Caco-2 (cell line): ENCODE measurements at regions not wholly inside any gene's neighbourhood (a gene's known extent, or its start where the extent isn't known, plus 50 kb on each side); places are given as distances from the start of the nearest gene placed in this dataset.

Experiments used
- BruUV-seq: library from RNA; stranded (reverse); fragments of 400-500 nt; replicated peaks from 2 replicates; lab custom pipeline; 2021; lab: Mats Ljungman, UMichigan
- CTCF ChIA-PET: fragments of 300-600 bp; sonication (Branson Sonifier 250); formaldehyde crosslinking; loops from one replicate; lab custom pipeline; 2022; ENCODE audit warnings: antibody characterized with exemption; lab: Charles Lee
- POLR2A ChIA-PET: fragments of 300-600 bp; sonication (Branson Sonifier 250); formaldehyde crosslinking; loops from one replicate; lab custom pipeline; 2022; ENCODE audit warnings: antibody characterized with exemption; lab: Charles Lee
- DNase-seq, 2 experiments: peaks; one replicate each; pipeline versions ENCODE4 v3.0.0 to v3.0.0-alpha.2; 2020 to 2022
- H3K27me3 ChIP-seq: replicated peaks from 2 replicates; pipeline ENCODE4 v1.6.0; 2011; ENCODE audit warnings: low read length; ENCODE audit not compliant: control insufficient read depth, insufficient read depth
- H3K36me3 ChIP-seq: 2 replicates; pipeline ENCODE4 v1.5.1; 2011; ENCODE audit warnings: low read length; ENCODE audit not compliant: control insufficient read depth, insufficient read depth
- H3K4me1 ChIP-seq: fragments of 250-450 bp; sonication (Bioruptor Pico); 2 replicates; pipeline ENCODE4 v1.5.1; 2020; ENCODE audit warnings: mild to moderate bottlenecking
- H3K4me3 ChIP-seq: 2 replicates; pipeline ENCODE4 v1.5.1; 2011; ENCODE audit warnings: low read depth, mild to moderate bottlenecking, control low read depth, low read length
- H3K9me3 ChIP-seq: fragments of 250-450 bp; sonication (Bioruptor Pico); 2 replicates; pipeline ENCODE4 v1.5.1; 2020; ENCODE audit warnings: mild to moderate bottlenecking, moderate library complexity
- H3K27ac Mint-ChIP-seq: one replicate; pipeline ENCODE4 v1.8.0; 2022; ENCODE audit warnings: mixed read lengths; ENCODE audit not compliant: unreplicated experiment
- H3K27me3 Mint-ChIP-seq: one replicate; pipeline ENCODE4 v1.8.0; 2022; ENCODE audit warnings: mixed read lengths; ENCODE audit not compliant: insufficient read depth, unreplicated experiment
- H3K36me3 Mint-ChIP-seq: one replicate; pipeline ENCODE4 v1.8.0; 2022; ENCODE audit warnings: mild to moderate bottlenecking, mixed read lengths; ENCODE audit not compliant: insufficient read depth, unreplicated experiment
- H3K4me1 Mint-ChIP-seq: one replicate; pipeline ENCODE4 v1.8.0; 2022; ENCODE audit warnings: low read depth, mixed read lengths; ENCODE audit not compliant: unreplicated experiment
- H3K4me3 Mint-ChIP-seq: one replicate; pipeline ENCODE4 v1.8.0; 2022; ENCODE audit warnings: mild to moderate bottlenecking, moderate library complexity, mixed read lengths; ENCODE audit not compliant: unreplicated experiment
- H3K9me3 Mint-ChIP-seq: one replicate; pipeline ENCODE4 v1.8.0; 2022; ENCODE audit warnings: mixed read lengths; ENCODE audit not compliant: unreplicated experiment
- CTCF ChIP-seq, 2 experiments: fragments of 200-600 bp in 1 of 2; IDR thresholded peaks; 1 replicate in 1 of 2; 2 replicates in 1 of 2; pipeline versions ENCODE4 v1.5.1 to v1.8.0; 2011 to 2022; ENCODE audit warnings: antibody characterized with exemption in 1 of 2, control low read depth in 1 of 2, inconsistent platforms in 1 of 2, low read depth in 1 of 2, low read length in 1 of 2, mild to moderate bottlenecking in 1 of 2, moderate library complexity in 1 of 2; ENCODE audit not compliant: insufficient read depth in 1 of 2, severe bottlenecking in 1 of 2, unreplicated experiment in 1 of 2
- intact Hi-C: fragments of 100-400 bp; cut with micrococcal nuclease; formaldehyde crosslinking; loops from one replicate; pipeline ENCODE4 v1.10.0; 2022; ENCODE audit not compliant: unreplicated experiment

GRCh38 chr10:29030900-29031299, 258.0 kb upstream of the LYZL1 start:
- H3K4me1 ChIP-seq, result peaks cover 33% of the 10 kb centered on the region
- ChIA-PET CTCF (no interaction called here), POLR2A (no interaction called here)
- H3K27me3 ChIP-seq, result no peaks in the 10 kb centered on the region
- peak overlapping the region; percentile 5 for H3K27ac Mint-ChIP-seq
- peaks cover 15% of the 10 kb centered on the region for H3K9me3 Mint-ChIP-seq
- no peaks in the 10 kb centered on the region for H3K36me3 Mint-ChIP-seq
- no peaks in the 10 kb centered on the region for H3K9me3 ChIP-seq
- no peak overlapping the region for H3K4me3 ChIP-seq
- no peak for DNase-seq
- intact Hi-C loops, result no loop called here
- BruUV-seq, result no TSS peak
- H3K27me3 Mint-ChIP-seq, result no peaks in the 10 kb centered on the region
- no peaks in the 10 kb centered on the region for H3K36me3 ChIP-seq
- TF ChIP-seq CTCF (IDR thresholded peaks at IDR 0.05; ENCODE audit: insufficient read depth in 1 of 2, low read depth in 1 of 2, low read length in 1 of 2, severe bottlenecking in 1 of 2, unreplicated experiment in 1 of 2), result no peak
- peaks cover 24% of the 10 kb centered on the region for H3K4me1 Mint-ChIP-seq
- H3K4me3 Mint-ChIP-seq, result no peak overlapping the region

- CTCF ChIA-PET, result no interaction called here
- BruUV-seq, result no TSS peak
Observed at GRCh38 chr10:29032169-29032568, 256.7 kb upstream of the LYZL1 start.

GRCh38 chr10:29033311-29033940, 255.4 kb upstream of the LYZL1 start:
- H3K36me3 ChIP-seq, result no peaks in the 10 kb centered on the region
- H3K27me3 ChIP-seq, result no peaks in the 10 kb centered on the region
- H3K4me1 ChIP-seq, result peaks cover 25% of the 10 kb centered on the region
- H3K27ac Mint-ChIP-seq, result no peak overlapping the region
- BruUV-seq, result no TSS peak
- intact Hi-C loops, result no loop called here
- ChIA-PET CTCF (no interaction called here), POLR2A (no interaction called here)
- peaks cover 18% of the 10 kb centered on the region for H3K9me3 Mint-ChIP-seq
- no peak overlapping the region for H3K4me3 Mint-ChIP-seq
- no peak overlapping the region for H3K4me3 ChIP-seq
- DNase-seq, result no peak
- no peak for TF ChIP-seq CTCF (IDR thresholded peaks at IDR 0.05; ENCODE audit: insufficient read depth in 1 of 2, low read depth in 1 of 2, low read length in 1 of 2, severe bottlenecking in 1 of 2, unreplicated experiment in 1 of 2)
- H3K9me3 ChIP-seq, result no peaks in the 10 kb centered on the region
- no peaks in the 10 kb centered on the region for H3K27me3 Mint-ChIP-seq
- peaks cover 16% of the 10 kb centered on the region for H3K4me1 Mint-ChIP-seq
- no peaks in the 10 kb centered on the region for H3K36me3 Mint-ChIP-seq

More at GRCh38 chr10:29032169-29032568, 256.7 kb upstream of the LYZL1 start:
- Histone ChIP-seq H3K4me3 (no peak overlapping the region), H3K27me3 (no peaks in the 10 kb centered on the region), H3K4me1 (peaks cover 25% of the 10 kb centered on the region), H3K36me3 (no peaks in the 10 kb centered on the region), H3K9me3 (no peaks in the 10 kb centered on the region)
- no peak for TF ChIP-seq CTCF (IDR thresholded peaks at IDR 0.05; ENCODE audit: insufficient read depth in 1 of 2, low read depth in 1 of 2, low read length in 1 of 2, severe bottlenecking in 1 of 2, unreplicated experiment in 1 of 2)
- POLR2A ChIA-PET, result no interaction called here
- DNase-seq, result no peak
- Mint-ChIP-seq H3K27me3 (no peaks in the 10 kb centered on the region), H3K9me3 (peaks cover 17% of the 10 kb centered on the region), H3K36me3 (no peaks in the 10 kb centered on the region), H3K27ac (no peak overlapping the region), H3K4me3 (no peak overlapping the region), H3K4me1 (peaks cover 20% of the 10 kb centered on the region)
- intact Hi-C loops, result no loop called here
